ENCODE measurements at regions not wholly inside any gene's neighbourhood (a gene's known extent, or its start where the extent isn't known, plus 50 kb on each side); places are given as distances from the start of the nearest gene placed in this dataset.

DNA sequence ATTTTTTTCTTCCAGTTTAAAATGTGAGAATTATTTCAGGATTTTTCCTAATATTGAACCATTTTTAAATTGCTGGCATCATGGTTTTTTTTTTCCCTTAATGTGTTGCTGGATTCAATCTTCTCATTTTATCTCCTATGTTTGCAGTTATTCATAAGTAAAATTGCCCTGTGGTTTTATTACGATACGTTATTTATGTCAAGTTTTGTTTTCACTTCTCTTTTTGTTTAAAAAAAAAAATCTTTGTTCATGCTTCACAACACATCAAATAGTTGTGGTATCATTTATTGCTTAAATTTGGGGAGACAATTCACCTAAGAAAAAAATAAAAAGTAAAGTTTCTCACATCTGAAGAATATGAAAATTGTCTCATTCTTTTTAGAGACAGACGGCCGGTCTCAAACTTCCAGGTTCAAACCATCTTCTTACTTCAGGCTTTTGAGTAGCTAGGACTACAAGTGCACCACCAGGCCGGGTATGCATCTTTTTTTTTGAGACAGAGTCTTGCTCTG lies 239.3 kb upstream of the ID4 start:
- TF ChIP-seq POLR2A (IDR thresholded peaks at IDR 0.05; ENCODE audit: low read depth, low read length) (no peak), POLR2AphosphoS5 (IDR thresholded peaks at IDR 0.05; ENCODE audit: low read depth, low read length) (no peak), SPI1 (IDR thresholded peaks at IDR 0.05; ENCODE audit: low read depth, low read length) (peak; percentile 5; the same call in 1 of the 2 replicates), PAX5 (IDR thresholded peaks at IDR 0.05; ENCODE audit: insufficient read depth, low read length, severe bottlenecking) (no peak)
